ENCODE measurements at regions not wholly inside any gene's neighbourhood (a gene's known extent, or its start where the extent isn't known, plus 50 kb on each side); places are given as distances from the start of the nearest gene placed in this dataset.

- no peaks in the 10 kb centered on the region for H3K9me3 ChIP-seq (ENCODE audit: control insufficient read depth, insufficient read depth, low read depth, low read length)
- TF ChIP-seq SIN3A (IDR thresholded peaks at IDR 0.05; ENCODE audit: borderline replicate concordance, insufficient read depth, low read depth, low read length), result no peak
- no peak for TF ChIP-seq TCF7L2 (IDR thresholded peaks at IDR 0.05; ENCODE audit: low read depth, low read length)
- no peak for TF ChIP-seq POLR2AphosphoS5 (IDR thresholded peaks at IDR 0.05; ENCODE audit: low read depth, low read length)
- TF ChIP-seq CTCF (IDR thresholded peaks at IDR 0.05), result no peak
- TF ChIP-seq REST (IDR thresholded peaks at IDR 0.05; ENCODE audit: insufficient read depth in 1 of 2, low read depth in 2 of 2, low read length in 1 of 2), result no peak
- ChIA-PET CTCF (no interaction called here), POLR2A (no interaction called here)
- no peak overlapping the region for H3K27ac ChIP-seq (ENCODE audit: low read length)
- BruUV-seq (replicated peaks), result no TSS peak
- H3K4me3 ChIP-seq (ENCODE audit: low read depth in 2 of 2, low read length in 2 of 2), result no peak overlapping the region
- H3K4me1 ChIP-seq (ENCODE audit: control insufficient read depth, insufficient read depth, low read length), result no peaks in the 10 kb centered on the region
- no peaks in the 10 kb centered on the region for H3K36me3 ChIP-seq (ENCODE audit: control insufficient read depth, insufficient read depth, low read length)
- in situ Hi-C loops (cut with HindIII; ENCODE audit: low pct_unique_long_range_greater_than_20kb, low sequenced_read_pairs), result no loop called here
- intact Hi-C loops (cut with micrococcal nuclease; ENCODE audit: unreplicated experiment), result no loop called here
- H3K27me3 ChIP-seq (ENCODE audit: control insufficient read depth, insufficient read depth, low read length), result no peaks in the 10 kb centered on the region
- ATAC-seq (no peak), DNase-seq (ENCODE audit: low read depth, low spot score) (no peak)
Measured at GRCh38 chr4:160631044-160631443, 1528.2 kb downstream of the RAPGEF2 start.

GRCh38 chr4:160652790-160653189 is 1511.0 kb downstream of the FSTL5 start:
- CTCF ChIA-PET, result no interaction called here
- DNase-seq (ENCODE audit: low read depth, low spot score) (no peak), ATAC-seq (no peak)
- Histone ChIP-seq H3K4me1 (ENCODE audit: control insufficient read depth, insufficient read depth, low read length) (no peaks in the 10 kb centered on the region), H3K36me3 (ENCODE audit: control insufficient read depth, insufficient read depth, low read length) (no peaks in the 10 kb centered on the region), H3K27ac (ENCODE audit: low read length) (no peak overlapping the region), H3K4me3 (ENCODE audit: low read depth in 2 of 2, low read length in 2 of 2) (no peak overlapping the region), H3K27me3 (ENCODE audit: control insufficient read depth, insufficient read depth, low read length) (no peaks in the 10 kb centered on the region), H3K9me3 (ENCODE audit: control insufficient read depth, insufficient read depth, low read depth, low read length) (no peaks in the 10 kb centered on the region)
- in situ Hi-C loops (cut with HindIII; ENCODE audit: low pct_unique_long_range_greater_than_20kb, low sequenced_read_pairs), result no loop called here
- BruUV-seq (replicated peaks), result no TSS peak
- POLR2A ChIA-PET, result no interaction called here
- intact Hi-C loops (cut with micrococcal nuclease; ENCODE audit: unreplicated experiment), result no loop called here
- TF ChIP-seq SIN3A (IDR thresholded peaks at IDR 0.05; ENCODE audit: borderline replicate concordance, insufficient read depth, low read depth, low read length) (no peak), CTCF (IDR thresholded peaks at IDR 0.05) (no peak), POLR2AphosphoS5 (IDR thresholded peaks at IDR 0.05; ENCODE audit: low read depth, low read length) (no peak), REST (IDR thresholded peaks at IDR 0.05; ENCODE audit: insufficient read depth in 1 of 2, low read depth in 2 of 2, low read length in 1 of 2) (no peak), TCF7L2 (IDR thresholded peaks at IDR 0.05; ENCODE audit: low read depth, low read length) (no peak)

All from Panc1 (cell line).